ENCODE measurements at regions not wholly inside any gene's neighbourhood (a gene's known extent, or its start where the extent isn't known, plus 50 kb on each side); places are given as distances from the start of the nearest gene placed in this dataset.

DNA sequence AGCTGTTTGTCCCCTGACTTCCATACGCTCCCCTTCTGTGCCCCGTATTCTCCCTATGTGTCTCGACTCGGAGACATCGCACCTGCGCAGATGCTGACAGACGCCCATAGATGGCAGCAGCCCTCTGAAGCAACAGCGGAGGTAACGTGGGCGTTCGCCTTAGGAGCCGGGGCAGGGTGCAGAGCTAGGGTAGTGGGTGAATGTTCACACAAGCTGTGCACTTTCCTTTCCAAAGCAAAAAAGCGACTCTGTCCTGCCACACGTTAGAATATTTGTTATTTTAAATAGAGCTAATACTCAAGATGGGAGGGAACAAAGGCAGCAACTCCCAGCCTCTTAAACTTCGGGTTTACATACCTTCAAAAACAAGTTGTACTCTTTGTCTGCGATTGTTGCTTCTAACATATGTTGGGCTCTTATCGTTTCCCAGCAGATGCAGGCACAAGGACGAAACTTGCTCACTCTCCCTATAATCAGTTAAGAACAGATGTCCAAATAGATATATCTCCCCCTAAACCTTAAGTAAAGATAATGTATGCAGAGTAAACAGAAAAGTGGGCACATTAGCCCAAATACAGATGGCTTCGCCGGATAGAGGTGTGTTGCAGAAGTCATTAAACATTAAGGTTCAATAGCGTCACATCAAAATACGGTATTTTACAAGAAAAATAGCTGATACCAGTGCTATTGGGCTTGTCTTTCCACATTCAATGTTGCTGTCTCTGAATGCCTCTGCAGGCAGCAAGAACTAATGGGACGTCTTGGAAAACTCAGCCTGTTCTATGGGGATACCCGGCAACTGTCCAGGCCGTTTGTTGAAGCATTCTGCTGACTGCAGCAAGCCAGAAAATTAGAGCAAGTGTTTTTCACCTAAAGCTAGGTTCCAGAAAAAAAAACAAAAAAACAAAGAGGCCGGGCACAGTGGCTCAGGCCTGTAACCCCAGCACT is 340.3 kb upstream of the PRKCQ start:
- TF ChIP-seq, protein P1, sequence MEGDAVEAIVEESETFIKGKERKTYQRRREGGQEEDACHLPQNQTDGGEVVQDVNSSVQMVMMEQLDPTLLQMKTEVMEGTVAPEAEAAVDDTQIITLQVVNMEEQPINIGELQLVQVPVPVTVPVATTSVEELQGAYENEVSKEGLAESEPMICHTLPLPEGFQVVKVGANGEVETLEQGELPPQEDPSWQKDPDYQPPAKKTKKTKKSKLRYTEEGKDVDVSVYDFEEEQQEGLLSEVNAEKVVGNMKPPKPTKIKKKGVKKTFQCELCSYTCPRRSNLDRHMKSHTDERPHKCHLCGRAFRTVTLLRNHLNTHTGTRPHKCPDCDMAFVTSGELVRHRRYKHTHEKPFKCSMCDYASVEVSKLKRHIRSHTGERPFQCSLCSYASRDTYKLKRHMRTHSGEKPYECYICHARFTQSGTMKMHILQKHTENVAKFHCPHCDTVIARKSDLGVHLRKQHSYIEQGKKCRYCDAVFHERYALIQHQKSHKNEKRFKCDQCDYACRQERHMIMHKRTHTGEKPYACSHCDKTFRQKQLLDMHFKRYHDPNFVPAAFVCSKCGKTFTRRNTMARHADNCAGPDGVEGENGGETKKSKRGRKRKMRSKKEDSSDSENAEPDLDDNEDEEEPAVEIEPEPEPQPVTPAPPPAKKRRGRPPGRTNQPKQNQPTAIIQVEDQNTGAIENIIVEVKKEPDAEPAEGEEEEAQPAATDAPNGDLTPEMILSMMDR (tag by site-specific recombination; IDR thresholded peaks at IDR 0.05) = peak; percentile 74
- TF ChIP-seq ZNF747 (tag by site-specific recombination; IDR thresholded peaks at IDR 0.05) (no peak), ZNF660 (tag by site-specific recombination; IDR thresholded peaks at IDR 0.05) (no peak), PRDM10 (tag by site-specific recombination; IDR thresholded peaks at IDR 0.05) (no peak), REST (tag by site-specific recombination; IDR thresholded peaks at IDR 0.05) (no peak), ZNF404 (tag by site-specific recombination; IDR thresholded peaks at IDR 0.05) (no peak), ZBTB17 (tag by site-specific recombination; IDR thresholded peaks at IDR 0.05) (no peak), ZNF302 (tag by site-specific recombination; IDR thresholded peaks at IDR 0.05; ENCODE audit: low read depth) (no peak), ZNF16 (tag by site-specific recombination; IDR thresholded peaks at IDR 0.05; ENCODE audit: low read depth) (no peak), GLI4 (tag by site-specific recombination; IDR thresholded peaks at IDR 0.05) (no peak), YY1 (tag by site-specific recombination; IDR thresholded peaks at IDR 0.05) (no peak), GLIS1 (tag by site-specific recombination; IDR thresholded peaks at IDR 0.05) (no peak), SALL2 (tag by site-specific recombination; IDR thresholded peaks at IDR 0.05; ENCODE audit: borderline replicate concordance) (no peak)
- TF ChIP-seq, protein P2, sequence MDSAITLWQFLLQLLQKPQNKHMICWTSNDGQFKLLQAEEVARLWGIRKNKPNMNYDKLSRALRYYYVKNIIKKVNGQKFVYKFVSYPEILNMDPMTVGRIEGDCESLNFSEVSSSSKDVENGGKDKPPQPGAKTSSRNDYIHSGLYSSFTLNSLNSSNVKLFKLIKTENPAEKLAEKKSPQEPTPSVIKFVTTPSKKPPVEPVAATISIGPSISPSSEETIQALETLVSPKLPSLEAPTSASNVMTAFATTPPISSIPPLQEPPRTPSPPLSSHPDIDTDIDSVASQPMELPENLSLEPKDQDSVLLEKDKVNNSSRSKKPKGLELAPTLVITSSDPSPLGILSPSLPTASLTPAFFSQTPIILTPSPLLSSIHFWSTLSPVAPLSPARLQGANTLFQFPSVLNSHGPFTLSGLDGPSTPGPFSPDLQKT (IDR thresholded peaks at IDR 0.05; ENCODE audit: borderline replicate concordance, low read depth, low read length) = no peak

Data from HEK293 (cell line).